Neutrophil (primary cell): ENCODE measurements at regions not wholly inside any gene's neighbourhood (a gene's known extent, or its start where the extent isn't known, plus 50 kb on each side); places are given as distances from the start of the nearest gene placed in this dataset.

ENCODE experiments used
- H3K27ac ChIP-seq: fragments of 200-600 bp; sonication (generic); 2 replicates; pipeline ENCODE4 v1.5.1; 2016; ENCODE audit warnings: mild to moderate bottlenecking, moderate library complexity
- H3K27me3 ChIP-seq: fragments of 200-600 bp; sonication (generic); 2 replicates; pipeline ENCODE4 v1.6.0; 2016; ENCODE audit warnings: mild to moderate bottlenecking
- H3K36me3 ChIP-seq: fragments of 200-600 bp; sonication (generic); 2 replicates; pipeline ENCODE4 v1.5.1; 2017
- H3K4me1 ChIP-seq, 2 experiments: fragments of 200-600 bp in 1 of 2; sonication (generic) in 1 of 2; 1 replicate in 1 of 2; 2 replicates in 1 of 2; pipeline versions ENCODE4 v1.5.1 to v1.6.1; 2013 to 2016; ENCODE audit warnings: low read depth in 1 of 2, low read length in 1 of 2, mild to moderate bottlenecking in 1 of 2, moderate library complexity in 1 of 2; ENCODE audit not compliant: control insufficient read depth in 1 of 2, insufficient read depth in 1 of 2
- H3K4me3 ChIP-seq, 2 experiments: fragments of 200-600 bp in 1 of 2; sonication (generic) in 1 of 2; 1 replicate in 1 of 2; 2 replicates in 1 of 2; pipeline ENCODE4 v1.5.1; 2013 to 2016; ENCODE audit warnings: low read depth in 1 of 2, low read length in 1 of 2, mild to moderate bottlenecking in 1 of 2, moderate library complexity in 1 of 2
- H3K9me3 ChIP-seq: fragments of 200-600 bp; sonication (generic); 2 replicates; pipeline ENCODE4 v1.5.1; 2016
- CTCF ChIP-seq: fragments of 200-600 bp; sonication (generic); IDR thresholded peaks from 2 replicates; pipeline ENCODE4 v1.5.1; 2016; ENCODE audit warnings: antibody characterized with exemption

- no peak for TF ChIP-seq CTCF
- H3K27ac ChIP-seq, result peak overlapping the region; percentile 53
Observed at GRCh38 chr9:108158236-108158995, 668.8 kb upstream of the KLF4 start.

GRCh38 chr9:108156270-108156998, 666.9 kb upstream of the KLF4 start:
- TF ChIP-seq CTCF, result no peak
- H3K4me3 ChIP-seq, result no peak overlapping the region
- H3K36me3 ChIP-seq, result no peaks in the 10 kb centered on the region
- H3K27ac ChIP-seq, result peak overlapping the region; percentile 64
- peaks cover 34 to 44% of the 10 kb centered on the region in 2 experiments for H3K4me1 ChIP-seq
- no peaks in the 10 kb centered on the region for H3K27me3 ChIP-seq
- H3K9me3 ChIP-seq, result no peaks in the 10 kb centered on the region

More at GRCh38 chr9:108158236-108158995, 668.8 kb upstream of the KLF4 start:
- H3K4me3 ChIP-seq, result no peak overlapping the region
- H3K36me3 ChIP-seq, result no peaks in the 10 kb centered on the region
- H3K27me3 ChIP-seq, result no peaks in the 10 kb centered on the region
- peaks cover 34 to 44% of the 10 kb centered on the region in 2 experiments for H3K4me1 ChIP-seq
- no peaks in the 10 kb centered on the region for H3K9me3 ChIP-seq

DNA sequence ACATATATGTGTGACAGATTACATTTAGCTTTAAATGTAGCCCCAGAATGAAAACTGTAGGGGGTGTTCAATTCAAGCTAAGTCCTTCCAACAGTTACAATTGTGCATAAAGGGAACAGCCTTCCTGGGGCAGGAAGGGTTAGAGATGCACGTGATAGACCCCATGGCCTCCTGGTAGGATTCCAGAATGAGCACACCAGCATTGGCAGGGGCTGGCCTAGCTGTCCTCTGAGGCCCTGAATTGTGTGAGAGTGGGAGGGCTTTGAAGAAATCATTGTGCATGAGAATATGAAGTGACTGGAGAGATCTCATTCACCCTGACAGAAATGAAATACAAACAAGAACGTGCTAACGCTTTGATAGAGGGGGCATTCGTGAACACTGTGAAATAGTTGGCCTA, 663.8 kb upstream of the KLF4 start:
- peaks cover 31 to 42% of the 10 kb centered on the region in 2 experiments for H3K4me1 ChIP-seq
- no peaks in the 10 kb centered on the region for H3K9me3 ChIP-seq
- TF ChIP-seq CTCF, result no peak
- no peak overlapping the region for H3K27ac ChIP-seq
- no peaks in the 10 kb centered on the region for H3K36me3 ChIP-seq
- no peaks in the 10 kb centered on the region for H3K27me3 ChIP-seq
- no peak overlapping the region for H3K4me3 ChIP-seq

- H3K27me3 ChIP-seq, result no peaks in the 10 kb centered on the region
- no peak overlapping the region for H3K27ac ChIP-seq
- H3K36me3 ChIP-seq, result no peaks in the 10 kb centered on the region
- TF ChIP-seq CTCF, result no peak
- no peaks in the 10 kb centered on the region for H3K9me3 ChIP-seq
- peaks cover 15 to 26% of the 10 kb centered on the region in 2 experiments for H3K4me1 ChIP-seq
- H3K4me3 ChIP-seq, result no peak overlapping the region
Observed at GRCh38 chr9:108150736-108151586, 661.4 kb upstream of the KLF4 start.

DNA sequence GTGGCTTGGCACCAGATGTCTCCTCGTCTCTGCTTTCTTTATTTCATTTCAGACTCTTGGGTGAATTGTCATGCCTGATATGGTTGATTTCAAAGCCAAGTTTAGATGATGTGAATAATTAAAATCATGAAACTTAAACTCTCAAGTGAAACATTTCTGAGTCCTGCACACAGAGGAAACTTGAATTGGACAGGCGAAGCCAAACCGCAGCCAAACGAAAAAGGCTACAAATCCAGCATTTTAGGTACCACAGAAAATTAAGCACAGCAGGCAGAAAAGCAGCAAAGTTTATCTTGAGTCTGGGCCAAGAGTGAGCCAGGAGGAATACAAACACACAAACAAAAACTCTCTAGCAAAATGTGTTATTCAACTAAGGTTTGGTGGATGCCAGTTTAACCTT, 659.8 kb upstream of the KLF4 start:
- Histone ChIP-seq H3K4me3 (no peak overlapping the region), H3K27me3 (no peaks in the 10 kb centered on the region), H3K27ac (no peak overlapping the region), H3K9me3 (no peaks in the 10 kb centered on the region), H3K36me3 (no peaks in the 10 kb centered on the region), H3K4me1 (peaks cover 0 to 9% of the 10 kb centered on the region in 2 experiments)
- no peak for TF ChIP-seq CTCF
